Stomach (tissue), 8 donors: ENCODE measurements at regions not wholly inside any gene's neighbourhood (a gene's known extent, or its start where the extent isn't known, plus 50 kb on each side); places are given as distances from the start of the nearest gene placed in this dataset.

Source experiments
- DNase-seq, 2 donors: peaks; one replicate each; pipeline versions ENCODE4 v3.0.0 to v3.0.0-alpha.2; 2013 to 2019
- H3K27ac ChIP-seq, 5 donors: fragments of 200-600 bp in 4 of 5; sonication (generic) in 4 of 5; one replicate each; pipeline ENCODE4 v1.5.1; 2013 to 2019; ENCODE audit warnings: mild to moderate bottlenecking in 1 of 5, moderate library complexity in 1 of 5
- H3K27me3 ChIP-seq, 3 donors: fragments of 200-600 bp; sonication (generic); one replicate each; pipeline ENCODE4 v1.5.1; 2017 to 2019; ENCODE audit warnings: mixed run types in 1 of 3
- H3K36me3 ChIP-seq, 4 donors: fragments of 200-600 bp; sonication (generic); 1 replicate in 3 of 4; 2 replicates in 1 of 4; pipeline ENCODE4 v1.5.1; 2016 to 2019
- H3K4me1 ChIP-seq, 4 donors: fragments of 200-600 bp; sonication (generic); one replicate each; pipeline ENCODE4 v1.5.1; 2016 to 2019
- H3K4me3 ChIP-seq, 4 donors: fragments of 200-600 bp; sonication (generic) in 3 of 4; one replicate each; pipeline ENCODE4 v1.5.1; 2016 to 2019; ENCODE audit warnings: mild to moderate bottlenecking in 1 of 4
- H3K9me3 ChIP-seq, 4 donors: fragments of 200-600 bp; sonication (generic); one replicate each; pipeline ENCODE4 v1.5.1; 2016 to 2019
- EP300 ChIP-seq: sonication (generic); formaldehyde crosslinking; IDR thresholded peaks from one replicate; pipeline ENCODE4 v1.6.1; 2017; ENCODE audit warnings: antibody characterized with exemption
- POLR2A ChIP-seq, 4 donors: fragments of 450-650 bp; IDR thresholded peaks; one replicate each; pipeline ENCODE4 v1.6.1; 2016; ENCODE audit warnings: antibody characterized with exemption in 4 of 4, control low read depth in 2 of 4, mild to moderate bottlenecking in 1 of 4, moderate library complexity in 1 of 4
- POLR2AphosphoS5 ChIP-seq, 3 donors: sonication (generic); formaldehyde crosslinking; IDR thresholded peaks; one replicate each; pipeline ENCODE4 v1.6.1; 2016; ENCODE audit warnings: antibody characterized with exemption in 3 of 3
- WGBS, 5 donors: extraction: QIAGEN DNeasy Blood & Tissue Kit in 3 of 5; methylation state at CpG; one replicate each; pipeline versions ENCODE4 v1.1.5 to v1.1.7; 2013 to 2018; 5-methylcytosine and 5-hydroxymethylcytosine counted together
- intact Hi-C: fragments of 100-400 bp; cut with DNase I; formaldehyde crosslinking; loops from one replicate; pipeline ENCODE4 v1.15.1; 2023; ENCODE audit warnings: low total_unique reads
- TF ChIP-seq, protein P1 (sequence below), 7 experiments: fragments of 450-650 bp in 4 of 7; fragments of 200-600 bp in 3 of 7; sonication (generic) in 3 of 7; IDR thresholded peaks; one replicate each; pipeline ENCODE4 v1.5.1; 2016 to 2019; ENCODE audit warnings: antibody characterized with exemption in 7 of 7, control low read depth in 2 of 7, mild to moderate bottlenecking in 1 of 7
- donor health status: healthy with polysubstance abuse.
- donor health status: Bipolar disorder and iron deficiency.
- donor health status: healthy.

DNA sequence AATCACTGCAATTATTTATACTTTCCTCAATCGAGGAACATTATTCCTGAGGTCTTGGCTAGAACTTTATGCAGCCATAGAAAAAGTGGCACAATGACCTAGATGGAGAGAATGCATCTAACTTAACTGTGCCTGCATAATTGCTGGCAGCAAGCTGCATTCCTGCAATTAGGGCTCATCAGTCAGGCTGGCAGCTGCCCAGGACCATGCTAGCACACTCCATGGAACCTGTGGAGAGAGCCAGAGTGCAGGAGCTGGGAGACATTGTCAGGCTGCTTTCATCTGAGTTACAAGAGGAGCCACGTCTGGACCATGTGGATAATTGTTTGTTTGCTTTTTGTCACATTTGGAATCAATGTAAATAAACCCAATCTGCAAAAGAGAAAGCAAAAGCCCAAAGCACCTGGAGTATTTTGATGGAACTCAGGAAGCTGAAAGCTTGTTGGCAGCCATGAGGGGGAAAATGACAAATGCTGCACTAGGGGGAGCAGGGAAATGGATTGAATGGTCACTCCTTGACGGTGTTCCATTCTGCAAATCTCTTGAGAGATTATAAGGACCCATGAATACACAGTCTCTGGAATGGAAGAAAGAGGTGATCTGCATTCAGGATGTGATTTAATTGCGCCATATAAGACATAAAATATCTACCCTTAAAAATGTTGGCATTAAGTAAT is 839.9 kb downstream of the MAT2B start:
- WGBS, 5 donors, result 40 to 52% (median 48%) methylated on average over 4 of the region's 4 CpGs
- Histone ChIP-seq H3K9me3 (no peaks in the 10 kb centered on the region), H3K36me3 (no peaks in the 10 kb centered on the region), H3K4me3 (no peak overlapping the region), H3K4me1 (no peaks in the 10 kb centered on the region), H3K27me3 (no peaks in the 10 kb centered on the region), H3K27ac (no peak overlapping the region)
- TF ChIP-seq EP300 (no peak), POLR2A (IDR thresholded peaks at IDR 0.05) (no peak), POLR2AphosphoS5 (IDR thresholded peaks at IDR 0.05) (no peak)
- TF ChIP-seq, protein P1, sequence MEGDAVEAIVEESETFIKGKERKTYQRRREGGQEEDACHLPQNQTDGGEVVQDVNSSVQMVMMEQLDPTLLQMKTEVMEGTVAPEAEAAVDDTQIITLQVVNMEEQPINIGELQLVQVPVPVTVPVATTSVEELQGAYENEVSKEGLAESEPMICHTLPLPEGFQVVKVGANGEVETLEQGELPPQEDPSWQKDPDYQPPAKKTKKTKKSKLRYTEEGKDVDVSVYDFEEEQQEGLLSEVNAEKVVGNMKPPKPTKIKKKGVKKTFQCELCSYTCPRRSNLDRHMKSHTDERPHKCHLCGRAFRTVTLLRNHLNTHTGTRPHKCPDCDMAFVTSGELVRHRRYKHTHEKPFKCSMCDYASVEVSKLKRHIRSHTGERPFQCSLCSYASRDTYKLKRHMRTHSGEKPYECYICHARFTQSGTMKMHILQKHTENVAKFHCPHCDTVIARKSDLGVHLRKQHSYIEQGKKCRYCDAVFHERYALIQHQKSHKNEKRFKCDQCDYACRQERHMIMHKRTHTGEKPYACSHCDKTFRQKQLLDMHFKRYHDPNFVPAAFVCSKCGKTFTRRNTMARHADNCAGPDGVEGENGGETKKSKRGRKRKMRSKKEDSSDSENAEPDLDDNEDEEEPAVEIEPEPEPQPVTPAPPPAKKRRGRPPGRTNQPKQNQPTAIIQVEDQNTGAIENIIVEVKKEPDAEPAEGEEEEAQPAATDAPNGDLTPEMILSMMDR (IDR thresholded peaks at IDR 0.05), result no peak
- DNase-seq, result peak in 1 of 2 donors; percentile 20
- intact Hi-C loops, result no loop called here

DNA sequence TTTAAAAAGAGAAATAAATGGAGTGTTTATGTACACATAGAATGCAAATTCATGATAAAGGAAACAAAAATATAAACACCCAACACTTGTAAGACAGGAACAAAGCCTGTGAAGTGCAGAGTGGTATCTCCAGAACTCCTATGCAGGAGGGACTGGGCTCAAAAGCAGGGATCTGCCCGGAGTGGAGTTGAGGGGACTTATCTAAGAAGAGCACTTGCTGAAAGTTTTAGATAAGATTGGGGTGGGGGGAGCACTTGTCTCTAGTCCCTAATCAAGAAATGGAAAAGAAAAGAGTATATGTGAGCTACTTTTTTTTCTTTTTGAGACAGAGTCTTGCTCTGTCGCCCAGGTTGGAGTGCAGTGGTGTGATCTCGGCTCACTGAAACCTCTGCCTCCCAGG is 840.4 kb downstream of the MAT2B start:
- Histone ChIP-seq H3K27ac (no peak overlapping the region), H3K4me3 (no peak overlapping the region), H3K36me3 (no peaks in the 10 kb centered on the region), H3K4me1 (no peaks in the 10 kb centered on the region), H3K27me3 (no peaks in the 10 kb centered on the region), H3K9me3 (no peaks in the 10 kb centered on the region)
- no peak for DNase-seq
- intact Hi-C loops, result no loop called here
- 73 to 85% (median 78%) methylated on average over 3 of the region's 3 CpGs for WGBS, 5 donors
- no peak for TF ChIP-seq POLR2A (IDR thresholded peaks at IDR 0.05)
- TF ChIP-seq POLR2AphosphoS5 (IDR thresholded peaks at IDR 0.05), result no peak
- TF ChIP-seq, protein P1 (IDR thresholded peaks at IDR 0.05), result no peak
- TF ChIP-seq EP300, result no peak

DNA sequence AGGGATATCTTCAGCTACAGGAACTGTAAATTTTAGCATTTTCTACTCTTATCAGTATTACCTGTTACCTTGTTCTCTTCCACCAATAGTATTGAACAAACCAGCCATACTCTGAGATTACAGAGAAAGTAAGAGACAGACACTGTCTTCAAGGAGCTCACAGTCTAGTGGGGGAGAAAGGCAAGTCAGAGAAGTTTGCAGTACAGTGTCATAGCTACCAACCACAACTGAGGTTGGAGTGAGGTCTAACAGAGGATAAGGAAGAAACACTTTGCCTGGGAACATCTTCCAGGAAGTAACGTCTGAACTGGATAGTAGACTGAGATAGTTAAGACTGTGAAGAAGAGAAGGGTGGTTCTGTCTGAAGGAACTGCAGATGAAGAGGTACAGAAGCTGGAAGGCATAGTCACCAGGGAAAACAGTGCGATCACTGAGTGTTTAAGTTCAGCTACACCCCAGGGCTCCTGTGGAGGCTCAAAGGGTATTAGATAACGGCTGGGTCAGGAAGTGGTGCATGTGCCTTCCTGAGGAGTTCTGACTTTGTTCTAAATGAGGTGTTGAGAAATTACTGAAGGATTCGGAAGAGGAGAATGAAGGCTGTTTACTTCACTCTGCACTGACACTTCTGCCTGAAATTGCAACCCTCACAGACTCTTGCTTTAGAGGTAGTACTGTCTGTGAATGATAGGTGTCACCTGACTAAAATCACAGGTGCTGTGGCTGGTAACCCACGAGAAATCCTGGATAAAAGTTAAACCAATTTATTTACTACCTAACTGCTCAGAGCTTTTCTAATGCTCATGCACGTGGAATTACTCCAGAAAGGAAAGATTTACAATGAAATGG is 841.6 kb downstream of the MAT2B start:
- Histone ChIP-seq H3K4me3 (no peak overlapping the region), H3K36me3 (no peaks in the 10 kb centered on the region), H3K4me1 (no peaks in the 10 kb centered on the region), H3K27me3 (no peaks in the 10 kb centered on the region), H3K9me3 (no peaks in the 10 kb centered on the region), H3K27ac (no peak overlapping the region)
- TF ChIP-seq EP300, result no peak
- no peak for DNase-seq
- intact Hi-C loops, result no loop called here
- WGBS, 5 donors, result 29 to 40% (median 37%) methylated on average over 6 of the region's 6 CpGs

DNA sequence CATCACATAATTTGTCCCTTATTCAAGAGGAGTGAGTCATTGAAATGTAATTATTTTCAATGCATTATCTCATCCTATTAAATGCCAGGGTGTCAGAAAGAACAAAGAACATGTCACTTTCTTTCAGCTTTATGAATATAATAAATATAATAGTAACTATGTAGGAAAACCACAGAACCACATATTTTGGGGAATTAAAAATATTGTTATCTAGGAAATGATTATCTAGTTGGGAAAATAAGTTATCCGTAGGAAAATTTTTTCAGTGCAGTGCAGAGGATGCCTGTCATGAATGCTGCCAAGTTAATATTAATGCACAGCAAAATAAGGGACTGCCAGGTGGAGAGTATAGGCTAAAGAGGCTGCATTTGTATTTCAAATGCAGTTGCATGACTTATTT is 844.8 kb downstream of the MAT2B start:
- Histone ChIP-seq H3K36me3 (no peaks in the 10 kb centered on the region), H3K27me3 (no peaks in the 10 kb centered on the region), H3K4me1 (peaks cover 0 to 4% (median 0%) of the 10 kb centered on the region in 4 donors), H3K27ac (no peak overlapping the region), H3K9me3 (no peaks in the 10 kb centered on the region), H3K4me3 (no peak overlapping the region)
- DNase-seq, result no peak
- intact Hi-C loops, result no loop called here
- WGBS, 5 donors, result 62 to 77% (median 74%) methylated on average over 1 of the region's 1 CpG
- TF ChIP-seq EP300, result no peak
- TF ChIP-seq, protein P1 (IDR thresholded peaks at IDR 0.05), result no peak
- TF ChIP-seq POLR2AphosphoS5 (IDR thresholded peaks at IDR 0.05), result no peak
- no peak for TF ChIP-seq POLR2A (IDR thresholded peaks at IDR 0.05)
